HG02610 (cell line): ENCODE measurements at regions not wholly inside any gene's neighbourhood (a gene's known extent, or its start where the extent isn't known, plus 50 kb on each side); places are given as distances from the start of the nearest gene placed in this dataset.

ENCODE experiments used
- ATAC-seq: cut with Tn5 transposase; IDR thresholded peaks from one replicate; pipeline ENCODE4 v1.9.1; 2021; ENCODE audit warnings: mild to moderate bottlenecking, moderate library complexity; ENCODE audit not compliant: unreplicated experiment

DNA sequence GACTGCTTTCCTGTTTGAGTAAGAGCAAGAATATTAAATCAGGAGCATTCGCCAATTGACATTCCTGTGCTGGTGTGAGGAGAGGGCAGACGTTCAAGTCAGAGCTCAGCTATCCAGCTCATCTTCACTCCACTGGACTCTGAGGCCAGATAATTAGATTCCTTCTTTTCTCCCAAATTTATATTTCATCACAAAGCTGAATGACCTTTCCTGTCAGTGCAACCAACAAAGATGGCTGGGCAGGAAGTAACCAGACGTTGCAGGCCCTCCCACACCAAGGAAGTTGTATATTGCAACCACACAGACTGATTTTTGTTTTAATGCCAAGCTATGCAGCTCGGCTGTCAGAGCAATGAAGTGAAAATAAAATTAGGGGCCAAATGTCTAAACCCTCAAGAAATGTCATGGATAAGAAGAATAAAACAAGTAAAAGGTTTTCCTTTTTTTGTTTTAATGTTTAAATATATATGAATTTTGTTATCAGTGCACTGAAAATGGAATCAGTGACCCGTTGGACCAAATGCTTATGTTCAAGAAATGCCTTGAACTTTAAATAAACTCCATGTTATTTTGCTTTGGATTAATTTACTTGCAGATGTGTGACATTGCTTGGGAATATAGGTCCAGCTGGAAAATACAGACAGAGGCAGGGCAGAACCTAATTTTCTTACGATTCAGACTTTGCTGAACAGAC lies 578.9 kb upstream of the FAT1 start:
- no peak for ATAC-seq

DNA sequence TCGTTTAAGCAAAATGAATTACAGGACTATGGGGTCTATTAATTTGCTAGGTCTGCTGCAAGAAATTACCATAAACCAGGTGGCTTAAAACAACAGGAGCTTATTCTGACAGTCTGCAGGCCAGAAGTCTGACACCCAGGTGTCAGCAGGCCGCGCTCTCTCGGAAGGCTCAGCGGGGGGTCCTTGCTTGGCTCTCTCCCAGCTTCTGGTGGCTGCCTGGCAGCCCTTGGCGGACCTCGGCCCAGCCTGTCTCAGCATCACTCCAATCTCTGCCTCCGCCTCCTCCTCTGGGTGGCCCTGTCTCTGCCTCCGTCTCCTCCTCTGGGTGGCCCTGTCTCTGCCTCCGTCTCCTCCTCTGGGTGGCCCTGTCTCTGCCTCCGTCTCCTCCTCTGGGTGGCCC lies 580.5 kb upstream of the FAT1 start:
- ATAC-seq: no peak

DNA sequence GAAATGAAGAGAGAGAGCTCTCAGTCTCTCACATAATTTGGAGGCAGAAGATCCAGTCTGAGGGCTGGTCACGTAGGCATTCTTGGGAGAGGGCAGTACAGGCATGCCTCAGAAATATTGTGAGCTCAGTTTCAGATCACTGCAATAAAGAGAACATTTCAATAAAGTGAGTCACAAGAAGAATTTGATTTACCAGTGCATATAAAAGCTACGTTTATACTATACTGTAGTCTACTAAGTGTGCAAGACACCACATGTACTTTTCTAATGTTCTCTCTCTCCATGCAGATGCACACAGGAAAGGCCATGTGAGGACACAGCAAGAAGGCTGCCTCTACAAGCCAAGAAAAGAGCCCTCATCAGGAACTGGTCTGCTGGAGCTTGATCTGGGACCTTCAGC lies 583.5 kb upstream of the FAT1 start:
- no peak for ATAC-seq

DNA sequence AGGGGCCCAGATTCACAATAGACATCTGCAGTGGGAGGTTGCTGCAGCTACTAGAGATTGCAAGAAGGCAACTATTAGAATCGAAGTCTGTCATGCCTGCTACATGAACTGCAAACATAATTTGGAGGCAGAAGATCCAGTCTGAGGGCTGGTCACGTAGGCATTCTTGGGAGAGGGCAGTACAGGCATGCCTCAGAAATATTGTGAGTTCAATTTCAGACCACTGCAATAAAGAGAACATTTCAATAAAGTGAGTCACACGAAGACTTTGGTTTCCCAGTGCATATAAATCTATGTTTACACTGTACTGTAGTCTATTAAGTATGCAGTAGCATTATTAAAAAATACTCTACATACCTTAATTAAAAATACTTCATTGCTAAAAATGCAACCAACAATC lies 585.8 kb upstream of the FAT1 start:
- no peak for ATAC-seq

DNA sequence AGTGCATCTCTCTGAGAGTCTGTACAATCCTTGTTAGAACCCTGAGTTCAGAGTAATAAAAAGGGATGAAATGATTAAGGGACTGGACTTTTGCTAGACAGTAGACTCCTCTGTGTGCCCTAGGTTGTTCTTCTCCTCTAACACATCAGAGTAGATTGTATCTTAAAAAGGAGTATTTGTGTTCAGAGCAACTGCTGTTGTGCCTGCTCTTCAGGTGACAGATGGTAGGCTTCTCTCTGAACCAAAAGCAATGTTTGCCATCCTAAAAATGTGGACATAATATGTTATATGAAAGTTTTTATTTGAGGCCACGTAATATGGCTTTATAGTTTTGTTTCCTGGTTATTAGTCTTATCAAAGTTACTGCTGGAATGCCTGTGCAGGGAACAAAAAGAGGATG lies 588.6 kb upstream of the FAT1 start:
- no peak for ATAC-seq

DNA sequence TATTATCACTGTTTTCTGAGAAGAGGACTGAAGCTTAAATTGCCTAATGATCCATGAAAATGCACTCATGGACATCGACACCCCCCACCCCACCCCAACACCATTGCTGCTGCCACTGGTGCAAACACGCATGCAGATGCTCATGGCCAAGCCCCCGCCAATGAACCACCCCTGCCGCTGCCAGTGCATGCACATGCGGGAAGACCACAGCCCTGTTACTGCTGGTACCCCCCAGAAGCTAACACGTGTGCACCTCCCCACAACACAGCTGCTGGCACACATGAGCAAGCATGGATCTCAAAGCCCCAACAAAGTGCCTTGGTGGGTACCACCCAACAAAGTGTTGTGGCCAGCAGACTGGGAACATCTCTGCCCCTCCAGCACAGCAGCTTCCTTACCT lies 594.1 kb upstream of the FAT1 start:
- no peak for ATAC-seq

DNA sequence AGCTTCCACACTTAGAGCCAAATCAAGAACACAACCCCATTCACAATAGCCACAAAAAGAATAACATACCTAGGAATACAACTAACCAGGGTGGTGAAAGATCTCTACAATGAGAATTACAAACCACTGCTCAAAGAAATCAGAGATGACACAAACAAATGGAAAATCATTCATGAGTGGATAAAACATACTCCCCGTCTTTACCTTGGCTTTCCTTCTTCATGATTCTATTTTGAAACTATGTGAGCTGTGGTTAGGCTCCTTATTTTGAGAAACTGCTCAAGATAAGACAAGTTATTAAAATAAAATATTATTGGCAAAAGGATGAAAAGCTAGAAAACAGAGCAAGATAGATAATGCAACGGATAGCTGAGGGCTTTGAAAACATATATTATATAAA lies 598.1 kb upstream of the FAT1 start:
- ATAC-seq: no peak

DNA sequence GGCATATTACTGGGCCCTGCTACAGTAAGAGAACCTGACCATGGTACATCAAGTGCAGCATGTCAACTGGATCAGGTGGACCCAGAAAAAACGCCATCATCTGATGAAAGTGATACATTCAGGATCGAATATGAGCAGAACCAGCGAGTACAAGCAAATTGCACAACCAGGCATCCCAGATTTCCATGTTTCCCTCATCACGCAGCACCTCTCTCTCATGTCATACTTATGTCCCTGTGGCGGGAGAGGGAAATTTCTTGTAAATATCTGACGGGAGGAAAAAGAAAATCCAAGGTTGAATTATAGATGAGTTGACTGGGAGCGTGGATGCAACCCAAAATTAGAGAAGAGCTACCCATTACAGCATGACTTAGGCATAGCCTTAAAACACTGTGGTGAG lies 608.5 kb upstream of the FAT1 start:
- no peak for ATAC-seq

DNA sequence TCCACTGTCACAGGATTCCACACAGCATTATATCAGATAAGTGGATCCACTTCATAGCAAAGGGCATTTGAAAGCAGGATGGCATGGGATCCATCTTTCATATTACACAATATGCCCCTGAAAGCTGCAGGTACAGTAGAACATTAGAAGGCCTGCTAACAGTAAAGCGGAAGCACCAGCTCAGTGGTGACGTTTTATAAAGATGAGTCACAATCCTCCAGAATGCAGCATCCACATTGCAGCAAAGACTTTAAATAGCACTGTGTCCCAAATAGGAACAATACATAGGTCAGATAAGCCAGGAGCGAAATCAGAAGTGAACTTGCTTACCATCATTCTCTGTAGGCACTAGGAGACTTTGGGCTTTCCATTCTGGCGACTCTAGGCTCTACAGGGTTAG lies 609.5 kb upstream of the FAT1 start:
- no peak for ATAC-seq

DNA sequence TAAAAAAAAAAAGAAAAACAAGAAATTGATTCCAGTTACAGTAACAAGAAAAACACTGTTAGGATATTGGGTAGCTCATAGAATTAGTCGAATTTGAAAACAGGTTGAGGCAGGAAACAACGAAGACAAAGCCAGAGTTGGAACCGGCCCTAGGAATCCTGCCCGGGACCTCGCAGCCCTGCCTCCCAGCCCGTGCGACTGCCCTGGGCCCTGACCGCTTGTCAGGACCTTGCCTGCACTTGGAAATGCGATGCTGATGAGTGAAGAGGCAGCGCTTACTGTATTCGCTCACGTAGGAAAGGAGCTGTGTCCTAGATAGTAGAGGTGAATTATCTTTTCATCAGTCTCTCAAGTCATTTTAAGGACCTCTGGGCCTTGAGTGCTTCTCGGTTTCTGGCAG lies 611.7 kb upstream of the FAT1 start:
- ATAC-seq: no peak

DNA sequence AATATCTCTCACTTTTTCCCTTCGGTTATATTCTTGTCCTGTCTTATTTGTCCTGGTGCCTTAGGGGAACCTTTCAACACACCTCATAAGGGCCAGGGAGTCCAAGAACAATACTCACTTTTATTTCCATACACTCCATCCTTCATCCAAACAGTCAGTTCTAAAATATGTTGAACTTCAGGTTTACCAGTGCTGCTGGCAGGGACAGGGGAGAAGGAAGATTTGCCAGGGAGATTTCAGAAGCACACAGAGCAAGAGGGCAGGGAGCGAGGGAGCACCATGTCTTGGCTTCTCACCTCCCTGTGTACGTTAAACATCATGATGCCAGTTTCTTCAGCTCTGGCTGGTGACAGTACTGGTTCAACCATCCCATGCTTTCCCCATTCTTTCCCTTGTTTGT lies 631.1 kb upstream of the FAT1 start:
- no peak for ATAC-seq

DNA sequence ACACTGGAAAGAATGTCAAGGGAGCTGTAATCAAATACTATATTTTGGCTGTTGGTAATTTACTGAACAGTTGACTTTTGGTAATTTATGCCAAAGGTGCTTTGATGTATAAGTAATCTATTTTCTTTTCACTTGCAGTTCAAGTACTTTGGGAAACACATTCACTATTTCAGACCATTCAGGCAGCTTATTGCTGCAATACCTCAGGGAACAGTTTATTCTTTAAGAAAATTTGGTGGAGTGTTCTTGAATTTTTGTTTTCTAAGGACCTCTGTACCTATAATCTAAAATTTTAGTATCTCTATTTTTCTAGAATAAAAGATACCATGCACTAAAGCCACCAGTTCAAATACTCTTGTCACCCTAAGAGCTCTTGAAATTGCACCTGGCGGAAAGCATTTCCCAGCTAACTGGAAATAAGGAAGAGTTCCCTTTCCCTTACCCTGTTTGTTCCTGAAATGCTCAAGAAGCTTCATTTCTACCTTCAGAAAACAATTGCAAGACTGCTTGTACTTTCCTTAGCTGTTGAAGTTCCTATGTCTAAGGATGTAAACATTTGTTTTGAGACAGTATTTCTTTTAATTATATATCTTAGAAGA lies 633.5 kb upstream of the FAT1 start:
- ATAC-seq: no peak

DNA sequence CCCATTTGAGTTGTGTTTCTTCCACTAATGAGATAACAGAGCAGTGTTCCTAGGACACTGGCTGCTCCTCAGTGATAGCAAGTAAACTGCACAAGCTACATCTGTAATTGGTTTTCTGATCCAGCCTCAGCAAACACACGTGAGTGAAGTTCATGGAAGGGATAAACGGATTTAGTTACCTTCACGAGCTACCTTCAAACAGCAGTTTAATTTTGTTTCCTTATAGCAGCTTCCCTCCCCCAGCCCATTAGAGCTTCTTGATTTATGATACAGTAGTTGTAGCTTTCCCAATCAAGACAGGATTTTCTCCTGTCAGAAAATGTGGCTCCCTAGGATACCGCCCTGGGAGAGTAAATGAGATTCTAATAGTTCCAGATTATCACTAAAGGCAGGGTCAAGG lies 634.2 kb upstream of the FAT1 start:
- no peak for ATAC-seq

DNA sequence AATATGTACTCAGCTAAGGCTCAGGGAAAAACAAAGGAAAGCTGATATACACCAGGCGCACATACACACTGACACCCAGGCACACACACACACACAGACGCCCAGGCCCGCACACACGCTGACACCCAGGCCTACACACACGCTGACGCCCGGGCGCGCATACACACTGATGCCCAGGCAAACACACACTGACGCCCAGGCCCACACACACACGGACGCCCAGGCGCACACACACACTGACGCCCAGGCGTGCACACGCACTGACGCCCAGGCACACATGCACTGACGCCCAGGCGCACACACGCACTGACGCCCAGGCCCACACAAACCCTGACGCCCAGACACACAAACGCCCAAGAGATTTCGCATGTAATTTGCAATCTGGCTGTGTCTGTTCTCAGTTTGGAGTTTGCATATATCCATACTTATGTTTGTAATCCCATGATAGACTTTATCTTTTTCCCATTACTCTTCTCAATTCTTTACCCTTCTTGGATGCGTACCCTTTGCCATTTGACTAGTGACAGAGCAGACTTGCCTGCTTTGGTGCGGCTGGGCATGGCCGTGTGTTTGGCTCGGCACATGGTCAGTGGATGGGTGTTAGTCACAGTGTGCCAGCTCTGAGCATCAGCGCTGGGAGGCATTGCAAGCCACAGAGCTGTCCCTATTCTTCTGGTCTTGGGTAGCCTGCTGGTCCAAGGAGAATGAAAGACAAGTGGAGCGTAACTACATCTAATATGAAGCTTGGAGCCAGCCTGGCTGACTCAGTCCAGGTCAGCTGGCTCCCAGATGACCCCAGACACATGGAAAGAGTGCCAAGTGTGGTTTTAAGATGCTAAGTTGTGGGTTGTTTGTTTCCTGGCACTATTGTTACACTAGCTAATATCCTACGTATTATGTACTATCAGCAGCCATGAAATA lies 632.4 kb upstream of the ZFP42 start:
- no peak for ATAC-seq

DNA sequence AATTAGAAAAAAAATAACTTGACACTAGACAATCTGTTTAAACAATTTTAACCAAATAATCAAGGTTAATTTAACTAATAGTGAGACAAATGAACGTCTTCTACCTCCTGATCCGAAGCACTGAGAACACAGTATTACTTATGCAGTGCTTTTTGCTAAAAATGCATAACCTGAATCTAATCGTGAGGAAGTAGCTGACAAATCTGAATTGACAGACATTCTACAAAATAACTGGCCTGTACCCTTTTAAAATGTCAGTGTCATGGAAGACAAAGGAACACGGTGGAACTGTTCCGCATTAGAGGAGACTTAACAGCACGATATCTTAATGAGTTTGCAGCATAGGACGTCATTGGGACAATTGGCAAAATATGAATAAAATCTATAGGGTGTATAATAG lies 631.2 kb upstream of the ZFP42 start:
- no peak for ATAC-seq

DNA sequence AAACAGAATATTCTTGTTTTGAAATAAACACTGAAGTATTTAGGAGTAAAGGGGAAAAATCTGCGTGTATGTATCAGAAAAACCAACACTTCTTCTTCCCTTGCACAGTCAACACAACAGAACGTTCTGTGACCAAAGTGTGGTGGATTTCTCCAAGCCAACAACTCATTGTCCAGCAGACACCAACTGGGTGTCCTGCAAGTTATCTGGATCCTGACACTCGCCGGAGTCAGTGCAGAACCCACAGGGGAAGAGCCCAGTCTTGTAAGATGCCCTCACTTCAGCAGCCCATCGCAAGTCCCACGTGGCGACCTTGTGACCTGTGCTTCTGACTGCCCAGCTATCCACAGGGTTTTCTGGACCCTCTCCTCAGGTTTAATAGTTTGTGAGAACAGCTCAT lies 630.7 kb upstream of the ZFP42 start:
- ATAC-seq: no peak

DNA sequence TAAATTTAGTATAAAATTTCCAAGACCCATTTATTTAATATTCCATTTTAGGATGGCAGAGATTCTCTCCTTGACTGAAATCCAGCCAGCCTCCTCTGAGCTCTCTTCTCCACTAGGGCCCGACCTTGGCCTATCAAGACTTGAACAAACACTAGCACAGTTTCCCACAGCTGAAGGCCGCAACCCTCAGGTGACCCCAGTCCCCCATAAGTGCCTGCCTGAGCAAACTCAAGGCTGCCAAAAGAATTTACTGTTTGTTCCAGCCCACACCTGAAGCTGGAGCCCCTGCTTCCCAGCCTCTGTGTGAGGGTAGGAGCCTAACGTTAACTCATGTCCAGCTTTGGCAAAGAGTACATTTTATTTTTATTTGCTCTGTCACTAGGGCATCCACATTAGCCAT lies 629.0 kb upstream of the ZFP42 start:
- no peak for ATAC-seq

DNA sequence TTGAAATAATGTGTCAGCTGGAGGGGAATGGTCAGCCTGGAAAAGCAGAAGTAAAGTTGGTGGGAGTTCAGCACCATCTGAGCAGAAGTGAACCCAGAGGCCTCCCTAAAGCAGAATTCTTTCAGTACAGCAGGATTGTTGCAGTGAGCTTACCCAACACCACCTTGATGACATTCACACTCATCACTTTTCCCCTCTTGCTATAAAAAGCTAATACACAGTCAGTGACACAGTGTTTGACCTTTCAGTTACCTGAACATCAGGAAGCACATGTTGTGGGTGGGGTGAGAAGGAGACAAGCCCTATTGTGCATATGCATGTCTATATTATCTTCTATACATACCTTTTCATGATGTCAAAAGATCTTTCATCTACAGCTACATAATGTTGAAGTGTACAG lies 624.7 kb upstream of the ZFP42 start:
- no peak for ATAC-seq

DNA sequence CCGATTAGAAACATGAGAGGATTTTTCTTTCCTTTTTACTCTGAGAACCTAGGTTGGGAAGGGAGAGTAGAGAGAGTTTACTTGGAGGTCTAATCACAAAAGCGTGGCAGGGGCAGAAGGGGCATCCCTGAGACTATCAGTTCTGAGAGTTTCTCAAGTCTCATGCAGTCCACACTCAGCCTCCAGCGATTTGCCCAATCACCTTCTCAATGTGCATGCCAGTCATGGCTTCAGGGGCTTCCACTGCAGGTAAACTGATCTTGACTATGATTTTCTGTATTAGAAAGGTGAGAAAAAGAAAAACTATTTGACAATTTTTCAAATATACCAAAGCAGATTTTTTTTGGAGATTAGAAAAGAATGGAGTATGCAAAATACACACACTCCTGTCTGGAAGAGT lies 617.1 kb upstream of the ZFP42 start:
- ATAC-seq: no peak

DNA sequence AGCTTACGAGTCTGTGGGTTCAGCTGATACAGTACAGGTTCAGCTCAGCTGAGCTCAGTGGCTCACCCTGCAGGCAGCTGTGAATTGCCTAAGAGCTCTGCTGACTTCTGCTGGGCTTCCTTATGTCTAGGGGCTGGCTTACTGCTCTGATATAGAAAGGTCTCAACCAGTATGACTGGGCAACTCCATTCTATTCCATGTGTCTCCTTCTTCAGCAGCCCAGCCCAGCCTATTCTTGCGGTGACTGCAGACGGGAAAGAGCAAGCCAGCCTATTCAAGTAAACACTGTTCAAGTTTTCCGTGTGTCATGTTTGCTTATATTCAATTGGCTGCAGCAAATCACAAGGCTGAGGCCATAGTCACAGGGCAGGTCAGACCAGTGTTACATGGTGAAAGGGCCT lies 615.4 kb upstream of the ZFP42 start:
- ATAC-seq: no peak

DNA sequence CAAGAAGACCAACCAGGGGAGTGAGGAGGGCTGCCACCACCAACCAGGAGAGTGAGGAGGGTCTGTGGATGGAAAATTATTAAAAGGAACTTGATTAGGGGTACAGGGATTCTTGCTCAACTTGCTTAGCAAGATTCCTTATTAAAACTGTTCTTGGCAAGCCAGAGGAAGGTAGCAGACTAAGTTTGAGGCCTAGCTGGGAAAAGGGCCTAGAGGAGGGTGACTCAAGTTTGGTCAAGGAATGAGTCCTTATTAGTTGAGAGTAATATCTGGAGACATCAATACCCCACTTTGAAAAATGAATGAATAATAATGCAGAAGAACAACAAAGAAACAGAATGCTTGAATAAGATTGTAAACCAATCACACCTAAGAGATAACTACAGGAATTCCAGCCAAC lies 612.4 kb upstream of the ZFP42 start:
- no peak for ATAC-seq

DNA sequence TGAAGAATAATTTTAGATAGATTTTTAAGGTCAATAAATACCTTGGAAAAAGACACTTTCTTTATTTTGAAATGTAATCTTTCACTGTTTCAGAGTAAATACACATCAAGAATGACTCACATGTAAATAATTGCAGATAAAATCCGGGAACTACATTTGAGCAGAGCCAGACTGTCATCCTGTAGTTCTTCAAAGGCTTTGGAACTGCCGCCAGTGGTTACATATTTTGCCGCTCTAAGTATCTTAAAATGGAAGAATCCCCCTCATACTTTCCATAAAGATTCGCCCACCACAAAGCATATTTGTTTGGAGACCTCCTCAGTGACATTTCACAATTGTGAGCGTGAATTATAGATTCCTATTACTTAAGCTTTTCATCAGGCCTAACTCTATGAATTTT lies 607.8 kb upstream of the ZFP42 start:
- ATAC-seq: no peak
